H1 (cell line): ENCODE measurements at regions not wholly inside any gene's neighbourhood (a gene's known extent, or its start where the extent isn't known, plus 50 kb on each side); places are given as distances from the start of the nearest gene placed in this dataset.

ENCODE experiments used
- CTCF ChIA-PET: fragments of 300-600 bp; sonication (Branson Sonifier 250); formaldehyde crosslinking; loops from one replicate; lab custom pipeline; 2021; ENCODE audit not compliant: partially characterized antibody; lab: Charles Lee
- POLR2A ChIA-PET: fragments of 300-600 bp; sonication (Branson Sonifier 250); formaldehyde crosslinking; loops from one replicate; lab custom pipeline; 2021; ENCODE audit warnings: inconsistent platforms; ENCODE audit not compliant: partially characterized antibody; lab: Charles Lee
- DNase-seq, 2 experiments: peaks; one replicate each; pipeline versions ENCODE4 v3.0.0 to v3.0.0-alpha.2; 2010 to 2022; ENCODE audit warnings: low spot score in 2 of 2, low read depth in 1 of 2, mixed read lengths in 1 of 2
- FAIRE-seq: peaks from 2 replicates; lab custom pipeline; 2011; peaks lifted over from hg19 to GRCh38; lab: Jason Lieb, UNC
- H2AFZ ChIP-seq: 2 replicates; pipeline ENCODE4 v1.8.1; 2012; ENCODE audit warnings: low read length, inconsistent platforms
- H2AK5ac ChIP-seq: 2 replicates; pipeline ENCODE4 v1.6.1; 2013; ENCODE audit warnings: low read depth, low read length
- H2BK120ac ChIP-seq: replicated peaks from 2 replicates; pipeline ENCODE3; 2013; ENCODE audit warnings: low read depth, low read length, inconsistent platforms
- H2BK12ac ChIP-seq: 2 replicates; pipeline ENCODE4 v1.6.1; 2013; ENCODE audit warnings: low read depth, low read length
- H2BK15ac ChIP-seq: 2 replicates; pipeline ENCODE4 v1.6.1; 2013; ENCODE audit warnings: low read length
- H2BK20ac ChIP-seq: 2 replicates; pipeline ENCODE4 v1.6.1; 2013; ENCODE audit warnings: low read length
- H2BK5ac ChIP-seq: 2 replicates; pipeline ENCODE4 v1.6.1; 2013; ENCODE audit warnings: low read depth, low read length
- H3K14ac ChIP-seq: 2 replicates; pipeline ENCODE4 v1.6.1; 2013; ENCODE audit warnings: inconsistent platforms; ENCODE audit not compliant: insufficient read length
- H3K18ac ChIP-seq: 2 replicates; pipeline ENCODE4 v1.6.1; 2013; ENCODE audit warnings: low read length; ENCODE audit errors: extremely low read depth
- H3K23ac ChIP-seq: 2 replicates; pipeline ENCODE4 v1.6.1; 2013; ENCODE audit warnings: inconsistent platforms; ENCODE audit not compliant: insufficient read length
- H3K23me2 ChIP-seq: 2 replicates; pipeline ENCODE4 v1.6.1; 2013; ENCODE audit warnings: low read depth, low read length
- H3K27ac ChIP-seq: 2 replicates; pipeline ENCODE4 v1.6.1; 2011; ENCODE audit warnings: low read depth, low read length, inconsistent platforms
- H3K27me3 ChIP-seq, 4 experiments: replicated peaks in 1 of 4; 1 replicate in 1 of 4; 2 replicates in 3 of 4; pipeline versions ENCODE4 v1.6.1 to v1.8.1; 2011 to 2013; ENCODE audit warnings: low read length in 3 of 4, mild to moderate bottlenecking in 3 of 4, inconsistent platforms in 2 of 4, mixed read lengths in 2 of 4, moderate library complexity in 1 of 4; ENCODE audit not compliant: control insufficient read depth in 3 of 4, insufficient read depth in 3 of 4; ENCODE audit errors: extremely low read depth in 1 of 4
- H3K36me3 ChIP-seq, 4 experiments: 2 replicates each; pipeline versions ENCODE4 v1.6.1 to v1.8.1; 2011 to 2013; ENCODE audit warnings: mild to moderate bottlenecking in 4 of 4, low read length in 3 of 4, moderate library complexity in 2 of 4, control low read depth in 1 of 4, inconsistent platforms in 1 of 4; ENCODE audit not compliant: insufficient read depth in 4 of 4, control insufficient read depth in 2 of 4
- H3K4ac ChIP-seq: replicated peaks from 2 replicates; pipeline ENCODE3; 2013; ENCODE audit warnings: low read length, low read depth, mixed read lengths, inconsistent platforms; ENCODE audit not compliant: insufficient read length
- H3K4me1 ChIP-seq, 4 experiments: replicated peaks in 1 of 4; 1 replicate in 1 of 4; 2 replicates in 3 of 4; pipeline versions ENCODE4 v1.6.1 to v1.8.1; 2011 to 2013; ENCODE audit warnings: low read length in 3 of 4, inconsistent platforms in 2 of 4, mixed read lengths in 1 of 4; ENCODE audit not compliant: insufficient read depth in 4 of 4, control insufficient read depth in 3 of 4
- H3K4me2 ChIP-seq, 2 experiments: 2 replicates each; pipeline versions ENCODE4 v1.6.1 to v1.8.1; 2011 to 2013; ENCODE audit warnings: low read depth in 2 of 2, low read length in 2 of 2, control low read depth in 1 of 2, inconsistent platforms in 1 of 2, mild to moderate bottlenecking in 1 of 2; ENCODE audit not compliant: insufficient read depth in 1 of 2
- H3K4me3 ChIP-seq, 4 experiments: fragments of 200-600, 300-600 bp in 1 of 4; sonication (generic), shearing (Covaris generic), sonication (Bioruptor Twin) in 1 of 4; 2 replicates each; pipeline versions ENCODE4 v1.5.1 to v1.8.1; 2011 to 2016; ENCODE audit warnings: low read length in 4 of 4, low read depth in 3 of 4, control low read depth in 2 of 4, inconsistent platforms in 2 of 4, mild to moderate bottlenecking in 2 of 4, mixed read lengths in 1 of 4, moderate library complexity in 1 of 4; ENCODE audit not compliant: insufficient read depth in 2 of 4; ENCODE audit errors: extremely low read depth in 1 of 4
- H3K56ac ChIP-seq: replicated peaks from 2 replicates; pipeline ENCODE3; 2013; ENCODE audit warnings: low read depth, mild to moderate bottlenecking, mixed read lengths, low read length, inconsistent platforms; ENCODE audit not compliant: insufficient read length
- H3K79me1 ChIP-seq: 2 replicates; pipeline ENCODE4 v1.6.1; 2013; ENCODE audit warnings: low read depth, low read length, control low read depth
- H3K79me2 ChIP-seq, 2 experiments: 2 replicates each; pipeline versions ENCODE4 v1.6.1 to v1.8.1; 2012 to 2013; ENCODE audit warnings: low read length in 2 of 2, mild to moderate bottlenecking in 2 of 2, inconsistent platforms in 1 of 2; ENCODE audit not compliant: insufficient read depth in 2 of 2, control insufficient read depth in 1 of 2
- H3K9ac ChIP-seq, 4 experiments: replicated peaks in 1 of 4; 1 replicate in 1 of 4; 2 replicates in 3 of 4; pipeline versions ENCODE4 v1.6.1 to v1.8.1; 2011 to 2013; ENCODE audit warnings: low read depth in 3 of 4, low read length in 3 of 4, control low read depth in 2 of 4, mild to moderate bottlenecking in 2 of 4, moderate library complexity in 2 of 4, inconsistent platforms in 1 of 4; ENCODE audit errors: extremely low read depth in 1 of 4
- H3K9me3 ChIP-seq, 2 experiments: 2 replicates each; pipeline versions ENCODE4 v1.6.1 to v1.8.1; 2012 to 2013; ENCODE audit warnings: mild to moderate bottlenecking in 2 of 2, moderate library complexity in 2 of 2, control low read depth in 1 of 2, inconsistent platforms in 1 of 2, low read depth in 1 of 2, low read length in 1 of 2, mixed read lengths in 1 of 2; ENCODE audit not compliant: insufficient read depth in 2 of 2
- H4K20me1 ChIP-seq, 2 experiments: replicated peaks in 1 of 2; 2 replicates each; pipeline versions ENCODE3 to v1.8.1; 2011 to 2013; ENCODE audit warnings: inconsistent platforms in 2 of 2, low read length in 2 of 2, mild to moderate bottlenecking in 1 of 2; ENCODE audit not compliant: insufficient read depth in 2 of 2, control insufficient read depth in 1 of 2
- H4K5ac ChIP-seq: 2 replicates; pipeline ENCODE4 v1.6.1; 2013; ENCODE audit warnings: low read length, low read depth, mixed read lengths, inconsistent platforms; ENCODE audit not compliant: insufficient read length
- H4K8ac ChIP-seq: 2 replicates; pipeline ENCODE4 v1.8.0; 2013; ENCODE audit warnings: mild to moderate bottlenecking, moderate library complexity, low read length, inconsistent platforms; ENCODE audit not compliant: insufficient read depth; ENCODE audit errors: extremely low read depth
- H4K91ac ChIP-seq: replicated peaks from 2 replicates; pipeline ENCODE3; 2013; ENCODE audit warnings: low read length, mixed read lengths, inconsistent platforms; ENCODE audit not compliant: insufficient read length
- BACH1 ChIP-seq: IDR thresholded peaks from 2 replicates; pipeline ENCODE4 v1.6.1; 2012; ENCODE audit warnings: low read length, improper control_type of control experiment
- CTCF ChIP-seq, 3 experiments: IDR thresholded peaks; 1 replicate in 2 of 3; 2 replicates in 1 of 3; pipeline versions ENCODE4 v1.5.1 to v1.6.1; 2011; ENCODE audit warnings: low read length in 3 of 3, mild to moderate bottlenecking in 3 of 3, inconsistent platforms in 2 of 3, low read depth in 1 of 3, moderate library complexity in 1 of 3; ENCODE audit not compliant: insufficient read depth in 1 of 3; ENCODE audit errors: control extremely low read depth in 1 of 3
- FOSL1 ChIP-seq: IDR thresholded peaks from 2 replicates; pipeline ENCODE4 v1.6.1; 2011; ENCODE audit warnings: mild to moderate bottlenecking, low read depth, low read length, moderate library complexity; ENCODE audit not compliant: insufficient read depth
- POLR2A ChIP-seq, 2 experiments: IDR thresholded peaks; 1 replicate in 1 of 2; 2 replicates in 1 of 2; pipeline ENCODE4 v1.6.1; 2011; ENCODE audit warnings: low read depth in 2 of 2, low read length in 2 of 2, mild to moderate bottlenecking in 2 of 2; ENCODE audit errors: control extremely low read depth in 1 of 2
- SIRT6 ChIP-seq: IDR thresholded peaks from one replicate; pipeline ENCODE4 v1.7.1; 2012; ENCODE audit warnings: low read length, inconsistent platforms
- SUZ12 ChIP-seq: fragments of 200-600 bp; sonication (generic); IDR thresholded peaks from 2 replicates; pipeline ENCODE4 v1.6.1; 2012; ENCODE audit warnings: mild to moderate bottlenecking, inconsistent platforms, low read length, moderate library complexity, mixed read lengths
- WGBS, 2 experiments: shearing (Covaris generic) in 1 of 2; methylation state at CpG; one replicate each; pipeline versions ENCODE4 v1.1.6 to v1.1.7; 2013 to 2015; ENCODE audit warnings: low lambda C conversion rate in 2 of 2, mixed read lengths in 2 of 2, inconsistent platforms in 1 of 2, low coverage in 1 of 2, missing lambda C conversion rate in 1 of 2; ENCODE audit not compliant: insufficient replicate concordance in 2 of 2, insufficient coverage in 1 of 2, insufficient read length in 1 of 2; ENCODE audit errors: extremely low coverage in 1 of 2, missing lambda C conversion rate in 1 of 2; 5-methylcytosine and 5-hydroxymethylcytosine counted together

GRCh38 chr14:42602336-42602845 is 995.7 kb downstream of the LRFN5 start:
- Histone ChIP-seq H4K5ac (no peak overlapping the region), H3K27me3 (no peaks in the 10 kb centered on the region), H2BK12ac (no peak overlapping the region), H2AK5ac (no peak overlapping the region), H2AFZ (no peak overlapping the region), H2BK15ac (no peak overlapping the region), H2BK5ac (no peak overlapping the region), H3K79me1 (no peaks in the 10 kb centered on the region), H3K9ac (no peak overlapping the region), H4K91ac (no peak overlapping the region), H3K14ac (no peak overlapping the region), H3K4me3 (no peak overlapping the region), H3K4me2 (no peak overlapping the region), H3K36me3 (no peaks in the 10 kb centered on the region), H3K9me3 (no peaks in the 10 kb centered on the region), H3K4me1 (no peaks in the 10 kb centered on the region), H3K4ac (no peak overlapping the region), H3K18ac (no peak overlapping the region), H3K23ac (no peak overlapping the region), H4K20me1 (no peaks in the 10 kb centered on the region), H2BK20ac (no peak overlapping the region), H3K23me2 (no peaks in the 10 kb centered on the region), H2BK120ac (no peak overlapping the region), H4K8ac (no peak overlapping the region), H3K56ac (no peak overlapping the region), H3K79me2 (no peaks in the 10 kb centered on the region), H3K27ac (no peak overlapping the region)
- FAIRE-seq (no peak), DNase-seq (no peak)
- 96% methylated on average over 1 of the region's 1 CpG; no CpG with 5 or more reads in 1 of the 2 experiments for WGBS, 2 experiments
- ChIA-PET POLR2A (no interaction called here), CTCF (no interaction called here)
- TF ChIP-seq SIRT6 (no peak), SUZ12 (no peak), POLR2A (IDR thresholded peaks at IDR 0.05; ENCODE audit: control extremely low read depth in 1 of 2, low read depth in 2 of 2, low read length in 2 of 2) (no peak), BACH1 (no peak), FOSL1 (no peak), CTCF (IDR thresholded peaks at IDR 0.05; ENCODE audit: control extremely low read depth in 1 of 3, insufficient read depth in 1 of 3, low read depth in 1 of 3, low read length in 3 of 3) (no peak)
